ENCODE measurements at regions not wholly inside any gene's neighbourhood (a gene's known extent, or its start where the extent isn't known, plus 50 kb on each side); places are given as distances from the start of the nearest gene placed in this dataset.

DNA sequence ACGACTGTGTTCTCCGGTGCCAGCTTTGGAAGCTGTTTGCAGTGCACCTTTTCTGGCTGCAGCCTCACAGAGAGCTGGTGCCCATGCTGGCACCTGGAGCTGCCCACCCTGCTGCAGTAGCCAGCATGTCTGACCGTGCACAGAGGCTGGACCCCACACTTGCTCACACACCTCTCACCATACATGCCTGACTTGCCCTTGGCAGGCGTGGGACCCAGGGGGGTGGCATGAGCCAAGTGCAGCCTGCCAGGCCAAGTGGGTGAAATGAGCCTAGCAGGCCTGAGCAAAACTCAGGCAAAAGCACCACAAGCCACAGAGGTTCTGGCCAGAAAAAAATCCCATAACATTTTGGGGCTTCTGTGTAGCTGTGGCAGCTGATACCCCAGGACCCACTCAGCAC is 258.8 kb downstream of the XPNPEP1 start:
- dilution Hi-C loops (cut with HindIII; ENCODE audit: low sequenced_read_pairs, unreplicated experiment), result no loop called here
- H3K27ac ChIP-seq (ENCODE audit: insufficient read depth, low read length), result no peak overlapping the region

More for the DNA sequence above, 258.8 kb downstream of the XPNPEP1 start:
- H3K18ac ChIP-seq (ENCODE audit: low read depth, low read length), result no peak overlapping the region
- ATAC-seq (ENCODE audit: low read depth) (no peak), DNase-seq (no peak)
- 51% methylated on average over 4 of the region's 4 CpGs; no CpG with 5 or more reads in 1 of the 2 experiments for WGBS, 2 experiments (ENCODE audit: extremely low coverage in 2 of 2, insufficient read length in 1 of 2)
- H4K5ac ChIP-seq (ENCODE audit: low read depth, low read length), result no peak overlapping the region
- no peak overlapping the region for H4K8ac ChIP-seq (ENCODE audit: low read depth in 2 of 2, low read length in 2 of 2)
- H2AK5ac ChIP-seq (ENCODE audit: low read depth, low read length), result no peak overlapping the region
- no peaks in the 10 kb centered on the region for H3K79me1 ChIP-seq (ENCODE audit: low read depth in 1 of 2, low read length in 2 of 2)
- no peaks in the 10 kb centered on the region for H3K36me3 ChIP-seq (ENCODE audit: control insufficient read depth, insufficient read depth, low read length)
- no TSS peak for BruUV-seq (replicated peaks)
- no peak overlapping the region for H3K14ac ChIP-seq (replicated peaks; ENCODE audit: low read depth, low read length)
- H2BK15ac ChIP-seq (ENCODE audit: low read depth, low read length), result no peak overlapping the region
- no peak overlapping the region for H3K56ac ChIP-seq (ENCODE audit: extremely low read depth, insufficient read depth, low read length)
- intact Hi-C loops (cut with micrococcal nuclease) (no loop called here), in situ Hi-C loops (cut with MboI; ENCODE audit: low sequenced_read_pairs) (no loop called here)
- no peak overlapping the region for H2BK120ac ChIP-seq (ENCODE audit: low read depth, low read length)
- no peaks in the 10 kb centered on the region for H3K4me1 ChIP-seq (ENCODE audit: control insufficient read depth, insufficient read depth, low read length)
- no peak overlapping the region for H3K4me2 ChIP-seq (ENCODE audit: low read depth, low read length)
- H2AFZ ChIP-seq (replicated peaks; ENCODE audit: low read length, poor library complexity), result no peak overlapping the region
- H2BK5ac ChIP-seq (ENCODE audit: low read depth, low read length, poor library complexity, severe bottlenecking), result no peak overlapping the region
- H3K23ac ChIP-seq (ENCODE audit: low read depth, low read length), result no peak overlapping the region
- H3K9me3 ChIP-seq (ENCODE audit: control insufficient read depth, insufficient read depth, low read length), result peaks cover 17% of the 10 kb centered on the region
- no peak overlapping the region for H3K4me3 ChIP-seq (ENCODE audit: insufficient read depth, low read depth, low read length)
- no peaks in the 10 kb centered on the region for H3K27me3 ChIP-seq (ENCODE audit: control insufficient read depth, insufficient read depth, low read length)
- ChIA-PET CTCF (no interaction called here), POLR2A (ENCODE audit: unreplicated experiment) (no interaction called here)
- no peaks in the 10 kb centered on the region for H3K9me1 ChIP-seq (ENCODE audit: insufficient read depth, low read length)
- H4K20me1 ChIP-seq (ENCODE audit: insufficient read depth, low read length), result no peaks in the 10 kb centered on the region
- H4K91ac ChIP-seq (ENCODE audit: insufficient read depth, low read depth, low read length), result no peak overlapping the region
- TF ChIP-seq RCOR1 (IDR thresholded peaks at IDR 0.05; ENCODE audit: insufficient replicate concordance, low read length), result no peak
- no peak for TF ChIP-seq CHD1 (IDR thresholded peaks at IDR 0.05; ENCODE audit: low read depth, low read length)
- no peak for TF ChIP-seq POLR2A (IDR thresholded peaks at IDR 0.05; ENCODE audit: low read depth, low read length)
- TF ChIP-seq MXI1 (IDR thresholded peaks at IDR 0.05; ENCODE audit: borderline replicate concordance, low read depth, low read length), result no peak
- TF ChIP-seq BHLHE40 (IDR thresholded peaks at IDR 0.05; ENCODE audit: low read depth, low read length), result no peak
- no peak for TF ChIP-seq CEBPB (IDR thresholded peaks at IDR 0.05; ENCODE audit: low read depth, low read length)
- no peak for TF ChIP-seq FOS (IDR thresholded peaks at IDR 0.05; ENCODE audit: low read depth, low read length)
- no peak for TF ChIP-seq RAD21 (IDR thresholded peaks at IDR 0.05; ENCODE audit: low read length)
- TF ChIP-seq MAZ (IDR thresholded peaks at IDR 0.05; ENCODE audit: borderline replicate concordance, low read depth, low read length), result no peak
- no peak for TF ChIP-seq MAFK (IDR thresholded peaks at IDR 0.05; ENCODE audit: low read depth, low read length)
- TF ChIP-seq CTCF (conservative IDR thresholded peaks at IDR 0.05; ENCODE audit: low read depth, low read length), result no peak
- no peak for TF ChIP-seq NFE2L2 (IDR thresholded peaks at IDR 0.05; ENCODE audit: low read depth, low read length)
- TF ChIP-seq USF2 (IDR thresholded peaks at IDR 0.05; ENCODE audit: low read depth, low read length), result no peak
- TF ChIP-seq, protein P1, sequence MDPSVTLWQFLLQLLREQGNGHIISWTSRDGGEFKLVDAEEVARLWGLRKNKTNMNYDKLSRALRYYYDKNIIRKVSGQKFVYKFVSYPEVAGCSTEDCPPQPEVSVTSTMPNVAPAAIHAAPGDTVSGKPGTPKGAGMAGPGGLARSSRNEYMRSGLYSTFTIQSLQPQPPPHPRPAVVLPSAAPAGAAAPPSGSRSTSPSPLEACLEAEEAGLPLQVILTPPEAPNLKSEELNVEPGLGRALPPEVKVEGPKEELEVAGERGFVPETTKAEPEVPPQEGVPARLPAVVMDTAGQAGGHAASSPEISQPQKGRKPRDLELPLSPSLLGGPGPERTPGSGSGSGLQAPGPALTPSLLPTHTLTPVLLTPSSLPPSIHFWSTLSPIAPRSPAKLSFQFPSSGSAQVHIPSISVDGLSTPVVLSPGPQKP (IDR thresholded peaks at IDR 0.05; ENCODE audit: borderline replicate concordance, low read depth, low read length), result no peak
- TF ChIP-seq RFX5 (IDR thresholded peaks at IDR 0.05; ENCODE audit: low read depth, low read length), result no peak
- no peak for TF ChIP-seq SMC3 (IDR thresholded peaks at IDR 0.05; ENCODE audit: low read depth, low read length)
- no peak overlapping the region for H2BK20ac ChIP-seq (ENCODE audit: low read depth, low read length)
- no peak overlapping the region for H3K9ac ChIP-seq (ENCODE audit: low read depth, low read length)
- no peak overlapping the region for H2AK9ac ChIP-seq (replicated peaks; ENCODE audit: low read depth, low read length, poor library complexity)
- H3K4ac ChIP-seq (ENCODE audit: low read depth, low read length), result no peak overlapping the region

Measured in IMR-90 (cell line).